Endothelial cell (in vitro differentiated cells): ENCODE measurements at regions not wholly inside any gene's neighbourhood (a gene's known extent, or its start where the extent isn't known, plus 50 kb on each side); places are given as distances from the start of the nearest gene placed in this dataset.

ENCODE experiments used
- DNase-seq: peaks from one replicate; pipeline ENCODE4 v3.0.0; 2021; ENCODE audit warnings: low spot score
- H3K27ac Mint-ChIP-seq: one replicate; pipeline ENCODE4 v1.8.0; 2021; ENCODE audit warnings: mixed read lengths, inconsistent platforms; ENCODE audit not compliant: unreplicated experiment
- H3K27me3 Mint-ChIP-seq: one replicate; pipeline ENCODE4 v1.8.0; 2021; ENCODE audit warnings: mild to moderate bottlenecking, moderate library complexity, mixed read lengths, inconsistent platforms; ENCODE audit not compliant: unreplicated experiment
- H3K36me3 Mint-ChIP-seq: one replicate; pipeline ENCODE4 v1.8.0; 2021; ENCODE audit warnings: mild to moderate bottlenecking, low read depth, mixed read lengths, inconsistent platforms; ENCODE audit not compliant: unreplicated experiment
- H3K4me1 Mint-ChIP-seq: one replicate; pipeline ENCODE4 v1.8.0; 2021; ENCODE audit warnings: mild to moderate bottlenecking, mixed read lengths, inconsistent platforms; ENCODE audit not compliant: unreplicated experiment
- H3K4me3 Mint-ChIP-seq: one replicate; pipeline ENCODE4 v1.8.0; 2021; ENCODE audit warnings: mild to moderate bottlenecking, mixed read lengths, inconsistent platforms; ENCODE audit not compliant: unreplicated experiment
- H3K9me3 Mint-ChIP-seq: one replicate; pipeline ENCODE4 v1.8.0; 2021; ENCODE audit warnings: mixed read lengths, inconsistent platforms; ENCODE audit not compliant: unreplicated experiment
- TF ChIP-seq, protein P1 (sequence below): fragments of 200-600 bp; sonication (generic); IDR thresholded peaks from one replicate; pipeline ENCODE4 v1.5.0; 2021; ENCODE audit warnings: antibody characterized with exemption; ENCODE audit not compliant: unreplicated experiment

DNA sequence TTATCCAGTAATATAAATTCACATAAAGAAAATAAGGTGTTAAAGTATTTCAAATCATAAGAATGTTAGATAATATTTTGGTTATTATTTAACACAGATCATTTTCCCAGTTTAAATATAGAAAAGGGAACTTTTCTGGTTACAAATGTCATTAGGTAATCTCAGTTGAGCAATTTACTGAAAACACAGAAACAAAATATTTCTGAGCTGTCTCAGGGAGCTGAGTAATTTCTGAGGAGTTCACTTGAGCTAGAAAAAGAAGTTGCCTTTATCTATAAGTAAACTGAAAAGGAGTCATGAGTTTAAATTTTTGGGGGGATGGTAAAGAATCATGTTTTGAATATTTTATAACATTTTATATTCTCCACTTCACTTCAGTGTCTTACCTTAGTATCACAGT is 855.4 kb upstream of the ARPP21 start:
- no peaks in the 10 kb centered on the region for H3K27me3 Mint-ChIP-seq
- no peak overlapping the region for H3K27ac Mint-ChIP-seq
- H3K36me3 Mint-ChIP-seq, result no peaks in the 10 kb centered on the region
- no peak for DNase-seq
- H3K9me3 Mint-ChIP-seq, result no peaks in the 10 kb centered on the region
- TF ChIP-seq, protein P1, sequence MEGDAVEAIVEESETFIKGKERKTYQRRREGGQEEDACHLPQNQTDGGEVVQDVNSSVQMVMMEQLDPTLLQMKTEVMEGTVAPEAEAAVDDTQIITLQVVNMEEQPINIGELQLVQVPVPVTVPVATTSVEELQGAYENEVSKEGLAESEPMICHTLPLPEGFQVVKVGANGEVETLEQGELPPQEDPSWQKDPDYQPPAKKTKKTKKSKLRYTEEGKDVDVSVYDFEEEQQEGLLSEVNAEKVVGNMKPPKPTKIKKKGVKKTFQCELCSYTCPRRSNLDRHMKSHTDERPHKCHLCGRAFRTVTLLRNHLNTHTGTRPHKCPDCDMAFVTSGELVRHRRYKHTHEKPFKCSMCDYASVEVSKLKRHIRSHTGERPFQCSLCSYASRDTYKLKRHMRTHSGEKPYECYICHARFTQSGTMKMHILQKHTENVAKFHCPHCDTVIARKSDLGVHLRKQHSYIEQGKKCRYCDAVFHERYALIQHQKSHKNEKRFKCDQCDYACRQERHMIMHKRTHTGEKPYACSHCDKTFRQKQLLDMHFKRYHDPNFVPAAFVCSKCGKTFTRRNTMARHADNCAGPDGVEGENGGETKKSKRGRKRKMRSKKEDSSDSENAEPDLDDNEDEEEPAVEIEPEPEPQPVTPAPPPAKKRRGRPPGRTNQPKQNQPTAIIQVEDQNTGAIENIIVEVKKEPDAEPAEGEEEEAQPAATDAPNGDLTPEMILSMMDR, result no peak
- no peak overlapping the region for H3K4me3 Mint-ChIP-seq
- no peaks in the 10 kb centered on the region for H3K4me1 Mint-ChIP-seq

DNA sequence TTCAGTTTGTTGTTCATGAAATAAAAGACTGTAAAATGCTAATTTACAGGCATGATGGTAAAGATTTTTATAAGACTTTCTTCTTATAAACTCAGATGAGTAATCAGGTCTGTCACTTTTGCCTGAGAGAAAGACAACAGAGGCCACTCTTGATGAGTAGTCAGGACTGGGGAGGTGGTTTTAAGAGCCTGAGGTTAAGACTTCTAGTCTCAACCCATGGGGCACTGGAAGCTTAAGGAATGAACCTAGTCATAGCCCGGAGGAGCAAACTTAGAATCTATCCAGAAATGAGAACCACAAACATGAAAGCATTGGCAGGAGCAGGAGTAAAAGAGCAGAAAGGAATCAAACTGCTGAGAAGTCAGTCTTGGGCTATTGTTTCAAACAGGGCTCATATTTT is 846.3 kb upstream of the ARPP21 start:
- Mint-ChIP-seq H3K27me3 (no peaks in the 10 kb centered on the region), H3K9me3 (no peaks in the 10 kb centered on the region), H3K4me1 (no peaks in the 10 kb centered on the region), H3K4me3 (no peak overlapping the region), H3K27ac (no peak overlapping the region), H3K36me3 (no peaks in the 10 kb centered on the region)
- TF ChIP-seq, protein P1, result no peak
- DNase-seq, result no peak

DNA sequence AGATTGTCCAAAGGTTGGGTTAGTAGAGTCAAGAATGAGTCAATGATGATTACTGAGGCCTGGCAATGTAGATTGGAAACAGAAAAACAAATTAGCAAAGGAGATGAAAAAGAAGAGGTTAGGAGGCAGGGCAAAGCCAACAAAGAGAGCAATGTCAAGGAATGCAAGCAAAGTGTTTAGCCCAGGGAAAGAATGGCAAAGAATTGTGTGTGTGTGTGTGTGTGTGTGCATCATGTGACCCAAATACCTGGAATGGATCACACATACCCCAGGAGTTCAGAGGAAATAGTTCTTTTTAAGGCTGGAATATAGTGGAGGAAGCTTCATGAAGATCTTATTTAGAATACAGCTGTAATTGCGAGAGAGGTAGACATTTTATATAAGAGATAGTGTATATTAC is 831.7 kb upstream of the ARPP21 start:
- Mint-ChIP-seq H3K27me3 (no peaks in the 10 kb centered on the region), H3K4me1 (no peaks in the 10 kb centered on the region), H3K36me3 (no peaks in the 10 kb centered on the region), H3K27ac (no peak overlapping the region), H3K4me3 (no peak overlapping the region), H3K9me3 (no peaks in the 10 kb centered on the region)
- no peak for DNase-seq
- TF ChIP-seq, protein P1, result no peak

DNA sequence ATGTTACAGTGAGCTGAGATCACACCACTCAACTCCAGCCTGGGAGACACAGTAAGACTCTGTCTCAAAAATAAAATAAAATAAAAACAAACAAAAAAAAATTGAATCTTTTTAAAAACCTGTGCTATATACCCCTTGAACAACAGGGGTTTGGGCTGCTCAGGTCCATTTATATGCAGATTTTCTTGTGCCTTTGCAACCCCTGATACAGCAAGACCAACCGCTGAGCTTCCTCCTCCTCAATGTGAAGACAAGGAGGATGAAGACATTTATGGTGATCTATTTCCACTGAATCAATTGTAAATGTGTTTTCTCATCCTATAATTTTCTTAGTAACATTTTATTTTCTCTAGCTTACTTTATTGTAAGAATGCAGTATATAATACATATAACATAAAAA is 831.0 kb upstream of the ARPP21 start:
- no peak for DNase-seq
- H3K4me3 Mint-ChIP-seq, result no peak overlapping the region
- no peaks in the 10 kb centered on the region for H3K27me3 Mint-ChIP-seq
- H3K4me1 Mint-ChIP-seq, result no peaks in the 10 kb centered on the region
- no peak overlapping the region for H3K27ac Mint-ChIP-seq
- H3K36me3 Mint-ChIP-seq, result no peaks in the 10 kb centered on the region
- TF ChIP-seq, protein P1, result no peak
- H3K9me3 Mint-ChIP-seq, result no peaks in the 10 kb centered on the region

DNA sequence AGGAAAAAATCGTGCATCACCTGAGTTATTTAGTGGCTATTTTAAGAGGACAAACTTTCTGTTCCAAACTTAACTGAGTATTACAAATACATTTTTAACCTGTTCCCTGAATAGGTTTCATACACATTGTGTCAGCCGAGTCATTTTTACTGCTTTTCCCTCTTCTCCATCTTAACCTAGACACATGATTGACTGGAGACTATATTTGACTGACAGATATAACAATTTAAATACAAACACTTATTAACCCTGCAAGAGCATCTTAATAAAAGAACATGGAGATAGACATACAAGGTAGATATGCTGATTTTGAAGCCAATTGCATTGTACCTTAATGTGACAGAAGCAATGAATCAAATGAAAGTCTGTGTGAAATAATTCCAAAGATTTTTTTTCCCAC is 810.5 kb upstream of the ARPP21 start:
- Mint-ChIP-seq H3K4me3 (no peak overlapping the region), H3K9me3 (no peaks in the 10 kb centered on the region), H3K27me3 (no peaks in the 10 kb centered on the region), H3K27ac (no peak overlapping the region), H3K36me3 (no peaks in the 10 kb centered on the region), H3K4me1 (no peaks in the 10 kb centered on the region)
- TF ChIP-seq, protein P1, result no peak
- DNase-seq, result no peak
